ENCODE measurements at regions not wholly inside any gene's neighbourhood (a gene's known extent, or its start where the extent isn't known, plus 50 kb on each side); places are given as distances from the start of the nearest gene placed in this dataset.

DNA sequence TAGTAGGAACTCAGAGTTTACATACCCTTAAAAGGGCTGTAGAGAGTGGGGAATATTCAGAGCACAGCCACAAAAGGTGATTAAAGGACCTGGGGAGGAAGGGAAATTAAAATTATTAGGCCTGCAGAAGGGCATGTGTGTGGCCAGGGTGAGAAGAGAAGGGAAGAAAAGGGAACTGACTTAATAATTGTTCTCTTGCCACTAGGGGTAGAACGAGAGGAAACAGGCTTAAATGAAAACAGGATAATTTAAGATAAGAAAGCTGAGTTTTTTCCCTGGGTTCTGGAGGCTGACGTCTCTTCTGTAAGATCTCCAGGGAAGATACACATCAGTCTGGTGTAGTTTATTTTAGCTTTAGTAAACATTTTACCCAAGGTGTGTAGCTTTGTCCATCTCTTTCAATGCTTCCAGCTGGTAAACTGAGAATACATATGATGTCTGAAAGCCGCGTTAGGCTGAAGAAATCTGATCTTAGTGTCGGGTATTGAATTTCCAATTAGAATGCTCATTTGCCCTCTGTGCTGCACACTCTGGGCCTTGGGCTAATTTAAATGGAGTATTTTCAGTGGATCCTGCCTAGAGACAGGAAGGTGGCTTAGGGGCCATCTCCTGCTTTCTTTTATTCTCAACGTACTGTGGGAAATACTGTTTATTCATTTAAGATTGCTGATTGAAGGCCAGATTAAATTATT, 416.8 kb downstream of the TMEM38B start:
- TF ChIP-seq EZH2 (IDR thresholded peaks at IDR 0.05; ENCODE audit: low read length) = no peak
- TF ChIP-seq, protein P1, sequence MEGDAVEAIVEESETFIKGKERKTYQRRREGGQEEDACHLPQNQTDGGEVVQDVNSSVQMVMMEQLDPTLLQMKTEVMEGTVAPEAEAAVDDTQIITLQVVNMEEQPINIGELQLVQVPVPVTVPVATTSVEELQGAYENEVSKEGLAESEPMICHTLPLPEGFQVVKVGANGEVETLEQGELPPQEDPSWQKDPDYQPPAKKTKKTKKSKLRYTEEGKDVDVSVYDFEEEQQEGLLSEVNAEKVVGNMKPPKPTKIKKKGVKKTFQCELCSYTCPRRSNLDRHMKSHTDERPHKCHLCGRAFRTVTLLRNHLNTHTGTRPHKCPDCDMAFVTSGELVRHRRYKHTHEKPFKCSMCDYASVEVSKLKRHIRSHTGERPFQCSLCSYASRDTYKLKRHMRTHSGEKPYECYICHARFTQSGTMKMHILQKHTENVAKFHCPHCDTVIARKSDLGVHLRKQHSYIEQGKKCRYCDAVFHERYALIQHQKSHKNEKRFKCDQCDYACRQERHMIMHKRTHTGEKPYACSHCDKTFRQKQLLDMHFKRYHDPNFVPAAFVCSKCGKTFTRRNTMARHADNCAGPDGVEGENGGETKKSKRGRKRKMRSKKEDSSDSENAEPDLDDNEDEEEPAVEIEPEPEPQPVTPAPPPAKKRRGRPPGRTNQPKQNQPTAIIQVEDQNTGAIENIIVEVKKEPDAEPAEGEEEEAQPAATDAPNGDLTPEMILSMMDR (optimal IDR thresholded peaks at IDR 0.05 in 1 of 3, IDR thresholded peaks at IDR 0.05 in 1 of 3, conservative IDR thresholded peaks at IDR 0.05 in 1 of 3; ENCODE audit: extremely low read depth in 1 of 3, insufficient read depth in 2 of 3, low read length in 3 of 3) = no peak
